Kidney (tissue), 13 donors: ENCODE measurements at regions not wholly inside any gene's neighbourhood (a gene's known extent, or its start where the extent isn't known, plus 50 kb on each side); places are given as distances from the start of the nearest gene placed in this dataset.

Experiments used
- DNase-seq, 5 donors: peaks; one replicate each; pipeline ENCODE4 v3.0.0-alpha.2; 2013 to 2020
- FAIRE-seq: peaks from 2 replicates; lab custom pipeline; 2012; peaks lifted over from hg19 to GRCh38; lab: Jason Lieb, UNC
- H3K27ac ChIP-seq, 2 donors: one replicate each; pipeline ENCODE4 v1.7.0; 2013; ENCODE audit warnings: low read depth in 2 of 2, low read length in 2 of 2, inconsistent platforms in 1 of 2
- H3K27me3 ChIP-seq: one replicate; pipeline ENCODE4 v1.7.1; 2013; ENCODE audit warnings: low read length, inconsistent platforms; ENCODE audit not compliant: control insufficient read depth, insufficient read depth
- H3K36me3 ChIP-seq, 3 donors: one replicate each; pipeline versions ENCODE4 v1.7.0 to v1.7.1; 2013; ENCODE audit warnings: low read length in 3 of 3, control low read depth in 1 of 3, inconsistent platforms in 1 of 3; ENCODE audit not compliant: insufficient read depth in 3 of 3, control insufficient read depth in 2 of 3
- H3K4me1 ChIP-seq, 3 donors: one replicate each; pipeline versions ENCODE4 v1.7.0 to v1.7.1; 2013; ENCODE audit warnings: low read length in 3 of 3, inconsistent platforms in 1 of 3, low read depth in 1 of 3; ENCODE audit not compliant: control insufficient read depth in 2 of 3, insufficient read depth in 2 of 3
- H3K4me3 ChIP-seq, 3 donors: one replicate each; pipeline versions ENCODE4 v1.7.0 to v1.8.1; 2013; ENCODE audit warnings: low read length in 3 of 3, control low read depth in 1 of 3, inconsistent platforms in 1 of 3
- H3K9ac ChIP-seq, 3 donors: one replicate each; pipeline versions ENCODE4 v1.7.0 to v1.7.1; 2013; ENCODE audit warnings: low read length in 3 of 3, control low read depth in 1 of 3, inconsistent platforms in 1 of 3
- H3K9me3 ChIP-seq, 3 donors: one replicate each; pipeline versions ENCODE4 v1.7.0 to v1.7.1; 2013; ENCODE audit warnings: low read length in 3 of 3, control low read depth in 1 of 3, inconsistent platforms in 1 of 3; ENCODE audit not compliant: control insufficient read depth in 2 of 3, insufficient read depth in 1 of 3
- CTCF ChIP-seq: IDR thresholded peaks from 3 replicates; pipeline ENCODE4 v1.5.1; 2012; ENCODE audit warnings: mild to moderate bottlenecking, moderate library complexity, borderline replicate concordance; ENCODE audit not compliant: insufficient read depth; ENCODE audit errors: extremely low read depth
- intact Hi-C: fragments of 100-400 bp; cut with DNase I; formaldehyde crosslinking; loops from one replicate; pipeline ENCODE4 v1.11.1; 2022
- donor health status: control.
- donor health status: control.
- donor health status: control.
- donor health status: control.
- donor health status: control.
- donor health status: DM: yes; HTN: yes; CAD: no.
- donor health status: Normal renal cell carcinoma (clear cell type).

- H3K27me3 ChIP-seq: no peaks in the 10 kb centered on the region
- no peaks in the 10 kb centered on the region for H3K9me3 ChIP-seq
- no peak for TF ChIP-seq CTCF
- no peak overlapping the region for H3K4me3 ChIP-seq
- no peak for FAIRE-seq
- no peaks in the 10 kb centered on the region for H3K36me3 ChIP-seq
- H3K27ac ChIP-seq: no peak overlapping the region
- H3K9ac ChIP-seq: no peak overlapping the region
- no peak for DNase-seq
- intact Hi-C loops: no loop called here
- H3K4me1 ChIP-seq: no peaks in the 10 kb centered on the region
Measured at GRCh38 chr1:73789965-73790364, 408.0 kb downstream of the LRRIQ3 start.

- no peaks in the 10 kb centered on the region for H3K9me3 ChIP-seq
- no peaks in the 10 kb centered on the region for H3K27me3 ChIP-seq
- no peak for DNase-seq
- no peaks in the 10 kb centered on the region for H3K36me3 ChIP-seq
- no peak overlapping the region for H3K27ac ChIP-seq
- intact Hi-C loops: no loop called here
- H3K4me1 ChIP-seq: no peaks in the 10 kb centered on the region
- FAIRE-seq: no peak
- no peak overlapping the region for H3K4me3 ChIP-seq
- no peak overlapping the region for H3K9ac ChIP-seq
- no peak for TF ChIP-seq CTCF
Measured at GRCh38 chr1:73784026-73784425, 413.9 kb downstream of the LRRIQ3 start.

- Histone ChIP-seq H3K36me3 (no peaks in the 10 kb centered on the region), H3K9ac (no peak overlapping the region), H3K4me3 (no peak overlapping the region), H3K9me3 (no peaks in the 10 kb centered on the region), H3K27me3 (no peaks in the 10 kb centered on the region), H3K4me1 (no peaks in the 10 kb centered on the region), H3K27ac (no peak overlapping the region)
- intact Hi-C loops: no loop called here
- no peak for DNase-seq
- no peak for FAIRE-seq
- TF ChIP-seq CTCF: no peak
Measured at GRCh38 chr1:73783352-73783751, 414.6 kb downstream of the LRRIQ3 start.

GRCh38 chr1:73782901-73783300 lies 415.1 kb downstream of the LRRIQ3 start:
- FAIRE-seq (no peak), DNase-seq (no peak)
- Histone ChIP-seq H3K36me3 (no peaks in the 10 kb centered on the region), H3K27me3 (no peaks in the 10 kb centered on the region), H3K9ac (no peak overlapping the region), H3K9me3 (no peaks in the 10 kb centered on the region), H3K27ac (no peak overlapping the region), H3K4me3 (no peak overlapping the region), H3K4me1 (no peaks in the 10 kb centered on the region)
- intact Hi-C loops: no loop called here
- TF ChIP-seq CTCF: no peak
